HEK293 (cell line): ENCODE measurements at regions not wholly inside any gene's neighbourhood (a gene's known extent, or its start where the extent isn't known, plus 50 kb on each side); places are given as distances from the start of the nearest gene placed in this dataset.

Experiments used
- ATF2 ChIP-seq: fragments of 450-650 bp; formaldehyde crosslinking; IDR thresholded peaks from 2 replicates; pipeline ENCODE4 v1.5.1; 2016; ENCODE audit warnings: missing biosample characterization, missing genetic modification characterization, low read depth
- CTCF ChIP-seq: fragments of 450-650 bp; formaldehyde crosslinking; IDR thresholded peaks from 2 replicates; pipeline ENCODE4 v1.5.1; 2016; ENCODE audit warnings: missing biosample characterization, missing genetic modification characterization
- KLF1 ChIP-seq: fragments of 450-650 bp; formaldehyde crosslinking; IDR thresholded peaks from 2 replicates; pipeline ENCODE4 v1.5.1; 2016; ENCODE audit warnings: missing biosample characterization, missing genetic modification characterization
- YY1 ChIP-seq: fragments of 450-650 bp; formaldehyde crosslinking; IDR thresholded peaks from 2 replicates; pipeline ENCODE4 v1.5.1; 2018; ENCODE audit warnings: missing biosample characterization, missing genetic modification characterization
- ZNF324 ChIP-seq: fragments of 450-650 bp; formaldehyde crosslinking; IDR thresholded peaks from 2 replicates; pipeline ENCODE4 v1.5.1; 2016; ENCODE audit warnings: missing biosample characterization, missing genetic modification characterization
- ZNF416 ChIP-seq: fragments of 450-650 bp; formaldehyde crosslinking; IDR thresholded peaks from 2 replicates; pipeline ENCODE4 v1.5.1; 2016; ENCODE audit warnings: missing biosample characterization, missing genetic modification characterization
- ZNF449 ChIP-seq: fragments of 450-650 bp; formaldehyde crosslinking; IDR thresholded peaks from 2 replicates; pipeline ENCODE4 v1.5.1; 2017; ENCODE audit warnings: missing biosample characterization, mild to moderate bottlenecking, missing genetic modification characterization, moderate library complexity
- ZNF777 ChIP-seq: fragments of 450-650 bp; formaldehyde crosslinking; IDR thresholded peaks from 2 replicates; pipeline ENCODE4 v1.5.1; 2017; ENCODE audit warnings: missing biosample characterization, missing genetic modification characterization, borderline replicate concordance
- TF ChIP-seq, protein P1 (sequence below): fragments of 450-650 bp; formaldehyde crosslinking; IDR thresholded peaks from 2 replicates; pipeline ENCODE4 v1.5.1; 2017; ENCODE audit warnings: missing biosample characterization, missing genetic modification characterization

DNA sequence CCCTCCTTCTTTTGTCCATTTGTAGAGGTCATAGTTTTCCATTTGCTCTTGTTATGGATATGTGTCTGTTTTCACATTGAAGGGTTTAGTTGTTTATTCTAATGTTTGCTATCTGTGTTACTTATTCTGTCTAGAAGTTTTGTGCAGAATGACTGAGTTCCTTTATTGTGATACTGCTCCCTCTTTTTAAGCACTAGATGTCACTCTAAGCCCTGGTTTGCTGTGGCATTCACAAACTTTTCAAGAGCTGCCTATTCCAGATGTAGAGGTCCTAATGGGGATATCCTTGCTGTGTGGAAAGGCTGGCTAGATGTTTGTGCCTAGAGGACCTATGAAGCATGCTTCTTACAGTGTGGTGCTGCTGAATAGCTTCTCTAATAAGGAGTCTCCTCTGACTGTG lies 338.6 kb downstream of the SPIN4 start:
- TF ChIP-seq ZNF324 = no peak
- no peak for TF ChIP-seq KLF1 (tag by site-specific recombination)
- TF ChIP-seq CTCF (tag by site-specific recombination) = no peak
- no peak for TF ChIP-seq ATF2 (tag by site-specific recombination)
- no peak for TF ChIP-seq ZNF449
- TF ChIP-seq ZNF777 = no peak
- TF ChIP-seq, protein P1, sequence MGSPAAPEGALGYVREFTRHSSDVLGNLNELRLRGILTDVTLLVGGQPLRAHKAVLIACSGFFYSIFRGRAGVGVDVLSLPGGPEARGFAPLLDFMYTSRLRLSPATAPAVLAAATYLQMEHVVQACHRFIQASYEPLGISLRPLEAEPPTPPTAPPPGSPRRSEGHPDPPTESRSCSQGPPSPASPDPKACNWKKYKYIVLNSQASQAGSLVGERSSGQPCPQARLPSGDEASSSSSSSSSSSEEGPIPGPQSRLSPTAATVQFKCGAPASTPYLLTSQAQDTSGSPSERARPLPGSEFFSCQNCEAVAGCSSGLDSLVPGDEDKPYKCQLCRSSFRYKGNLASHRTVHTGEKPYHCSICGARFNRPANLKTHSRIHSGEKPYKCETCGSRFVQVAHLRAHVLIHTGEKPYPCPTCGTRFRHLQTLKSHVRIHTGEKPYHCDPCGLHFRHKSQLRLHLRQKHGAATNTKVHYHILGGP (tag by site-specific recombination) = no peak
- TF ChIP-seq YY1 (tag by site-specific recombination) = no peak
- TF ChIP-seq ZNF416 (tag by site-specific recombination) = no peak
